H54 (cell line): ENCODE measurements at regions not wholly inside any gene's neighbourhood (a gene's known extent, or its start where the extent isn't known, plus 50 kb on each side); places are given as distances from the start of the nearest gene placed in this dataset.

Experiments used
- DNase-seq: peaks from one replicate; pipeline ENCODE4 v3.0.0; 2011; ENCODE audit warnings: low spot score, mixed read lengths; ENCODE audit not compliant: insufficient read length
- FAIRE-seq: peaks from 3 replicates; lab custom pipeline; 2011; peaks lifted over from hg19 to GRCh38; lab: Jason Lieb, UNC
- POLR2A ChIP-seq: IDR thresholded peaks from 2 replicates; pipeline ENCODE4 v1.6.1; 2011; ENCODE audit warnings: low read depth, mild to moderate bottlenecking, low read length

DNA sequence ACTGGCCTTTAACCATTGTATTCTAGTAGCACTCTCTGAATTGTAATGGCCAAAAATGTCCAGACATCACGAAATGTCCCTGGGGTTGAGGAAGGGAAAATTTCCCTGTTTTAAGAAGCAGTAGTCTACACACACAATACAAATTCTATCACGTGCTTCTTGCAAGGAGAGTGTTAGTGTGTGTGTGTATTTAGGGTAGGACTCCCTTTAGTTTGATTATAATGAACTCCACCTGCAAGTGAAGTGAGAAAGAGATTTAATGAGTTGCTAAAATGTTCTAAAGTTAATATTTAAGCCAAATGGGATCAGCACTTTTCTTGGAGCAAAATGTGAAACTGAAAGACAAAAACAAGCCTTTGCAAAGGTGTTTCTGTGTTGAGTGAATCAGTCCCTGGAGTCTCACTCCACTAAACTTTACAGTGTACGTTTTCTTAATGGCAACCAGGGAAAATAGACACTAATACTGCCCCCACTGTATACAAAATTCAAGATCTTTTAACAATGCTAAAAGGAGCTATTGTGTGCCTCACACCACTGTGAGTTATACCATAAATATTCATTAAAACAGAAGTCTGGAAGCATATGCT lies 590.3 kb upstream of the TENM4 start:
- FAIRE-seq (peak; percentile 48), DNase-seq (no peak)
- no peak for TF ChIP-seq POLR2A

DNA sequence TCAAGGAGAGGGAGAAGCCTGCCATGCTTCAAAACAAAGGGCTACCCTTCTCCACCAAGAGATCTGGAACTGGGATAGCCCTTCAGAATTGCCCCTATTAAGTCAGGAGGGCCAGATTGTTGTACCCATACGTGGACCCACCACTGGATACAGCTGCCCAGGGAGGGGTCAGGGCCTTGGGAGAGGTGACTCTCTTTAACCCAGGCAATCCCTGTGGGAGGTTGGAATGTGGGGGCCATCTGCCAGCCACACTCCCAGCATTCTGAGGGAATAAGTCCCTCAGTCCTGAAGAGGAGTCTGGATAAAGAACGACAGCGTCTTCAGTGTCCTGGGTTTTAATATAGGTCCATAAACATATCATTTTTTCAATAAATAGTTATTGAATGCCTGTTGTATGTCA lies 588.2 kb upstream of the TENM4 start:
- FAIRE-seq (no peak), DNase-seq (no peak)
- TF ChIP-seq POLR2A = no peak

DNA sequence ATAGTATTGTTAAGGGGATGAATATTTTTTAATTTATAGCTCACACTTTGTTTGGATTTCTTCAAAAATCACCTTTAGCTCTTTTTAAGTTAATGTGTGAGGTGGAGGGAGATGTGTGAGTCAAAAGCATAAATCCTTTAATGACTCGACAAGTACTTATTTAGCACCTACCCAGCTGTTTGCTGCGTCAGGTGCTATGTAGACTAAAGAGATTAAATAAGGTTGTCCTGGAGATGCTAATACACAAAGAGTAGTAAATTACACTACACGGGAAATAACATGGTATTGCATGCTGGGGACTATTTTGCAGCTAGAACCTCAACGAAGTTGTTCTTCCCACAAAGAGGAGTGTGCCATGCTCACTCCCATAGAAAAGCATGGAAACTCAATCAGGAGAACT lies 583.3 kb upstream of the TENM4 start:
- FAIRE-seq = no peak
- DNase-seq = no peak
- no peak for TF ChIP-seq POLR2A

DNA sequence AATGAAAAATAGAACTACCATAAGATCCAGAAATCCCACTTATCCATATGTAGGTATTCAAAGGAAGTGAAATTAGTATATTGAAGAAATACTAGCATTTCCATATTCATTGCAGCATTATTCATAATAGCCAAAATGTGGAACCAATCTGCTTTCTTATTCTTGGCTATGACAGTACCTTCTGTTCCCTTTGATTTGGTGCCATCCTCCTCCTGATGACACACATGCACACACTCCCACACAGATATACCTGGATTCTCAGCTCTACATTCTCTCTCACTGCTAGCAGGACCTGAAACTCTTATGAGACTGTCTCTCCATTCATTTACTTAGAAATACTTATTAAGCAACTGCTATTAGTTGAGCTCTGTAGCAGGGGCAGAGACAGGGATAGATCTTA lies 582.6 kb upstream of the TENM4 start:
- no peak for TF ChIP-seq POLR2A
- FAIRE-seq = no peak
- no peak for DNase-seq

DNA sequence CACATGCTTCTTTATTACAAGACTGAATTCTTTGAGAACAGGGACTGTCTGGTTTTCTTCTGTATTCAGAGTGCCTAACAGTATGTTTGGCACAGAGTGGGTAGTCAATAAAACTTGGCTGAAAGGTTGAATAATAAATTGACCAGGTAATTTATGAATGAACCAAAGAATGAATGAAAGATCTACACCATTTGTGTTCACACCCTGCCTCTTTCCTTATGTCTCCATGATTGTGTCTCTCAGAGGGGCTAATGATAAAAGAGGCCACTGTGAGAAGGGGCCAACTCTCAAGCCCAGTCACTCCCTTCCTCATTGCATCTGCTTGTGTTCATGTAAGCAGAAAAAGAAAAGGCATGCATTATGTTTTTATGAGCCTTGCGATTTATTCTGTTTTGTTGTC lies 569.7 kb upstream of the TENM4 start:
- DNase-seq (no peak), FAIRE-seq (no peak)
- TF ChIP-seq POLR2A = no peak

DNA sequence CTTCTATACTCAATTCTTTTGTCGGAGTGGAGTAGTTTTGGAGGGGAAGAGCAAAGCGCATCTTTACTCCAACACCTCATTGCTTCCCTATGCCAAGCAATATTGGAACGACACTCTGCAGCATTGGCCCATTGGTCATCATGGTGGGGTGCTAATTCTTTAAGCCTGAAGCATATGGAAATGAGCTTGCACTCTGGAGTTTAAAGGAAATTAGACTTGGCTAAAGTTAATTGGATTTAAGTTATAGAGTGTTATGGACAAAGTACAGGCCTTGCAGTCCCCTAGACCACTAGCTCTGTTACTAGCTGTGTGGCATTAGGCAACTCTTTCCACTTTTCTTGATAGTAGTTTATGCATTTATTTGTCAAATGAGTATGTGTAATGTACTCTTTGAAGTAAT lies 568.3 kb upstream of the TENM4 start:
- TF ChIP-seq POLR2A = no peak
- no peak for DNase-seq
- no peak for FAIRE-seq

DNA sequence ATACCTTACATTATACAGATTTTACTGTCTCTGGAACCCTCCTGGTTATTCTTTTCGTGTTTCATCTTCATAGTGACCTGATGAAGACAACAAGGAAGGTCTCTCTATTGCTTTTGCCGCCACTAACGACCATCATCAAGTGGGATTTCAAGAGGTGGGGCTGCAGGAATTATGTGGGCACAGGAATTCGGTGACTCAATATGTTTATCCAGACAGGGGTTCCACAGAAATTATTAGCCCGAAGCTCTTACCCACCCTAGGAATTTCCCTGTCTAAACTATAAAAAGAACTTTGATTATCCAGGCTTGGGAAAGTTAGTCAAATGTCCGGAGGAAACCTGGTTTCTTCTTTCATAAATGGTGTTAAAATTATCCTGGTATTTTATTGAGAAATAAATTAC lies 566.8 kb upstream of the TENM4 start:
- FAIRE-seq = no peak
- no peak for DNase-seq

DNA sequence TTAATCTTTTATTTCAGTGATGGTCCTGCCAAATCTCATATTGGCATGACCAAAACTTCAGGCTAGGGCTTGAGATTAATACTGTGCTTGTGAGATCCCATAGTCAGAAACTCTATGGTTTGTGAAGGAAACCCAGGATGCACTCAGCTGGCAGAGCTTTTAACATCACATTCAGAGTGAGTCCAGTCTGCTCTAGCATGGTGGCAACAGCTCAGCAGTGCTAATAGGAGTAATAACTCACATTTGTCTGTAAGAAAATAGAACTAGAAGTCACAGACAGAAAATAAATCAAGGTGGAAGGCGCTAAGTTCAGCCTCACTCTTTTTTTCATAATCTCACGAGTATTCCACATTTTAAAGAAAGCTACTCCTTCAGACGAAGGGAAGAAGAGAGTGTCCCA lies 549.3 kb upstream of the TENM4 start:
- DNase-seq (no peak), FAIRE-seq (no peak)
- no peak for TF ChIP-seq POLR2A

More for the DNA sequence above, 566.8 kb upstream of the TENM4 start:
- TF ChIP-seq POLR2A = no peak

DNA sequence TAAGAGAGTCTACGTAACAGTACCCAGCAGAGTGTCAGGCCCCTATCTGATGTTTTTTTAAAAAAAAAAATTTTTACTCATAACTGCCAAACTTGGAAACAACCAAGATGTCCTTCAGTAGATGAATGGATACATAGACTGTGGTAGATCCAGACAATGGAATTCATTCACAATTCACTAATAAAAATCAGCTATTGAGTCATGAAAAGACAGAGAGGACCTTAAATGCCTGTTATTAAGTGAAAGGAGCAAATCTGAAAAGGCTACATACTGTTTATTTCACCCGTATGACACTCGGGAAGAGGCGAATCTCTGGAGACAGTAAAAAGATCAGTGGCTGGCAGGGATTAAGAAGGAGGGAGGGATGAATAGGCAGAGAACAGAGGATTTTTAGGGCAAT lies 541.4 kb upstream of the TENM4 start:
- FAIRE-seq = no peak
- no peak for TF ChIP-seq POLR2A

DNA sequence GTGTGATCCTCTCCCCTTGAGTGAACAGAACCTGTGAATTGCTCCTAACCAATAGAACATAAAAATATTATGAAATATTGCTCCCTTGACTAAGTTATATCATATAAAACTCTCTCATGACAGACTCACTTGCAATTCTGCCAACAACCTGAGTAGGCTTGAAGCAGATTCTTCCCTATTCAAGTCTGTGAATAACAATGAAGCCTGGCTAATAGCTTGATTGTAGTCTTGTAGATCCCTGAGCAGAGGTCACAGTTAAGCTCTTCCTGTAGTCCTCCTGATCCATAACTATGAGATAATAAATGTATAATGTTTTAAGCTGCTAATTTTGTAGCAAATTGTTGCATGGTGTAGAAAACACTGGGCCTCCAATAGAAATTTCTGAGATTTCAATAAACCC lies 540.1 kb upstream of the TENM4 start:
- no peak for FAIRE-seq
- TF ChIP-seq POLR2A = no peak
- no peak for DNase-seq

More for the DNA sequence above, 541.4 kb upstream of the TENM4 start:
- DNase-seq = no peak

DNA sequence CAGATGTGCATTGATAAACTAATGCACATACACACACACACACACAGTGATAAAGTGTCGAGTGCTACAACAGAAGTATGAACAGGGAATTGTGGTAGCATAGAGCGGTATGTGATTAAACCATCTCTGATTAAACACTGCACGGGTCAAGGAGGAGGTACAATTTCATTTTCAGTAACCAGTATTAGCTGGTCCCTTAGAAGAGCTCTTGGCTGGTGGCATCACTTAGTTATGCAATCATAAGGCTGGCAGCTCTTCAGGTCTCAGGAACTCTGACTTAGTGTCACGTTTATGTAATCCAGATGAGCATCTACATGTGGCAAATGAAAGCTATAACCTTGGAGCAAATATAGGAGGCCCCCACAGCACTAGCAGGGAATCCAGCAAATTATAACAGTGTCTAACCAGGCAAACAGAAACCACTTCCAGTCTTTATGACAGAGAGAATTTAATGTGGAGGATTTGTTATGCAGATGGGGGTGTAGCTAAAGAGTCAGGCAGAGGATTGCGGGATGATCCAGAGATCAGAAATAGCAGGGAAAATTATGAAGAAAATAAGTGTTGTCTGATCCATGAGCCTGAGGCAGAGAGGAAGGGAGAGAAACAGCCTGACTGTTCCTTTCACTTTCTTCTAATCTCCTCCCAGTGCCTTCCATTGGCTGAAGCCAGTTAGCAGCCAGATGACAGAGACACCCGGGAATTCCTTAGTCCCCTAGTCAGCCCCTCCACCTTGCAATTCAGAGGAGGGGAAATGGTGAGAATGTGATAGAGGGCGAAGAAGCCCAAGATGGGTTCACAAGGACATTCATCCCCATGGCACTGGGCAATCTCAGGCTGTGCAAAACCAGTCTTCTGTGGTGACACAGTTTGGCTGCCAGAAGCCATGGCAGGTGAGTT lies 533.1 kb upstream of the TENM4 start:
- TF ChIP-seq POLR2A = no peak
- DNase-seq (peak; percentile 14), FAIRE-seq (no peak)

DNA sequence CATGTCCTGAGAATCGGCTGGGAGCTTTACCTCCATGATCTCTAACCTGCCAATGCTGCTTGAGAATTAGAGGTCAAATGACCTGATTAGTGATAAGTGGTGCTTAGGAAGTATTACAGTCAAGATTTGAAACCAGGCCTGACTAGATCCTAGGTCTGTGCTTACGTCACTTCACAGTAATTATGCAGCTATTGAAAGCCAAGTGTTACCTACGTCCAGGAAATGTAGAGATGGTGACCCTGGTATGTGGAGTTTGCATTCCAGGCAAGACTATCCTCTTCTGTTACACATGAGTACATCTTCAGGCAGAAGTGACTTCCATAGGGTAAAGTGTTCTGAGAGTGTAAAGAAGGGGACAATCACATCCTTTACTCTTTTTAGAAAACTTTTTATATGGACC lies 530.4 kb upstream of the TENM4 start:
- DNase-seq (no peak), FAIRE-seq (no peak)
- TF ChIP-seq POLR2A = no peak

DNA sequence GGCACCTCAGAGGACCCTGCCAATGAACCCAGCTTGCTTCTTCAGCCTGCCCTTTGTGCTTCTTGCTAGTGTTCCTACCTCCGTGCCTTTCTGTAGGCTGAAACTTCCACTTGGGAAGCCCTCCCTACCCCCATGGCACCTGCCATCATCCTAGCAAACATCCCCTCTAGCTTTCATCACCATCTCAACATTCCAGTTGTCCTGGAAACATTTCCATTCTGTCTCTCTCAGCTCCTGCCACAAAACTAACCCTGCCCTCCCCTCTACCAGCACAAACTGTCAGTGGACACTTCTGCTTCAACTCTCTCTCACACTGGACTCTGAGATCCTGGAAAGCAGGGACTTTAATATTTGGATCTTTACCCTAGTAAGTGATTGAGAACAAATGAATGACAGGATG lies 525.8 kb upstream of the TENM4 start:
- TF ChIP-seq POLR2A = no peak
- no peak for FAIRE-seq
- no peak for DNase-seq

DNA sequence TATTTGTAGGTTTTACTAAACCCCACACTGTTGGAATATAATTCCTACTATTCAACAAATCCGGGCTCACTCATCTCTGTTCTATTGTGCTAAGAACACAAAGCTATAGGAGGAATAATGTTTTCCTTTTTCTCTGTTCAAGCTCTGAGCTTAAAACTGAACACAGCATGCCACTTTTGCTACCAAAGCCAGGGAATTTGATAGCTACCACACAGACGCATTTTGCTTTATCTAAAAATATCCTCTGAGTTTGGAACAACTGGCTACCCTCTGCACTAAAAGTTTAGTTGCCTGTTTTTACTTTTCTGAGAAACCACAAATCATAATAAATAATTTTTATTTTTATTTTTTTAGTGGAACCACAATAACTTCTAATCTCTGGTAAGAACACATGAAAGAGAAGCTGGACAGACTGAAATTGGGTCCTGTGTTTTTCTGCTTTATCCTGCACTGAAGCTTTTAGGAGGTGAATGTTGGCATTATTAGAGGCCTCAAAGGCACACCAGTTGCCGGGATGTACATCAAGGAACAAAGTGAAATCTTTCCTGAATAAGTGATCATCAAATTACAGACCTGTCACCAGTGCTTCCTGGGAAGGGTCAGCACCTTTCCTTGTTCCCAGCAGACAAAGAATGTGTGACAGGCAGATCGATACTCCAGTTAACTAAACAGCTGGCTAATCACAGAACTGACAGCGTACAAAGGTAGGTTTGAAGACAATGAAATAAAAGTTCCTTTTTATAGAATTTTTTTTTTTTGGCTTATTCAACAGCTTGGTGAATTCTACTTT lies 523.2 kb upstream of the TENM4 start:
- FAIRE-seq (no peak), DNase-seq (no peak)

More for the DNA sequence above, 523.2 kb upstream of the TENM4 start:
- TF ChIP-seq POLR2A = no peak
